Nephron progenitor cell (in vitro differentiated cells): ENCODE measurements at regions not wholly inside any gene's neighbourhood (a gene's known extent, or its start where the extent isn't known, plus 50 kb on each side); places are given as distances from the start of the nearest gene placed in this dataset.
"Not testable (repeated sequence)": the region's sequence is repeated elsewhere in the genome, so short reads cannot be mapped to it uniquely, and the experiment has no call there.

Experiments
- DNase-seq: peaks from one replicate; pipeline ENCODE4 v3.0.0; 2021
- H3K27ac Mint-ChIP-seq: 2 replicates; pipeline ENCODE4 v1.8.0; 2021; ENCODE audit warnings: mild to moderate bottlenecking, moderate library complexity, mixed read lengths
- H3K27me3 Mint-ChIP-seq: 2 replicates; pipeline ENCODE4 v1.8.0; 2021; ENCODE audit warnings: mild to moderate bottlenecking, low read depth, mixed read lengths; ENCODE audit not compliant: poor library complexity
- H3K36me3 Mint-ChIP-seq: 2 replicates; pipeline ENCODE4 v1.8.0; 2021; ENCODE audit warnings: low read depth, mixed read lengths
- H3K4me1 Mint-ChIP-seq: 2 replicates; pipeline ENCODE4 v1.8.0; 2021; ENCODE audit warnings: mixed read lengths
- H3K4me3 Mint-ChIP-seq: 2 replicates; pipeline ENCODE4 v1.8.0; 2021; ENCODE audit warnings: mild to moderate bottlenecking, moderate library complexity, mixed read lengths
- H3K9me3 Mint-ChIP-seq: 2 replicates; pipeline ENCODE4 v1.8.0; 2021; ENCODE audit warnings: mild to moderate bottlenecking, moderate library complexity, mixed read lengths
- CTCF ChIP-seq: fragments of 200-600 bp; sonication (generic); IDR thresholded peaks from 2 replicates; pipeline ENCODE4 v1.5.0; 2021; ENCODE audit warnings: antibody characterized with exemption

DNA sequence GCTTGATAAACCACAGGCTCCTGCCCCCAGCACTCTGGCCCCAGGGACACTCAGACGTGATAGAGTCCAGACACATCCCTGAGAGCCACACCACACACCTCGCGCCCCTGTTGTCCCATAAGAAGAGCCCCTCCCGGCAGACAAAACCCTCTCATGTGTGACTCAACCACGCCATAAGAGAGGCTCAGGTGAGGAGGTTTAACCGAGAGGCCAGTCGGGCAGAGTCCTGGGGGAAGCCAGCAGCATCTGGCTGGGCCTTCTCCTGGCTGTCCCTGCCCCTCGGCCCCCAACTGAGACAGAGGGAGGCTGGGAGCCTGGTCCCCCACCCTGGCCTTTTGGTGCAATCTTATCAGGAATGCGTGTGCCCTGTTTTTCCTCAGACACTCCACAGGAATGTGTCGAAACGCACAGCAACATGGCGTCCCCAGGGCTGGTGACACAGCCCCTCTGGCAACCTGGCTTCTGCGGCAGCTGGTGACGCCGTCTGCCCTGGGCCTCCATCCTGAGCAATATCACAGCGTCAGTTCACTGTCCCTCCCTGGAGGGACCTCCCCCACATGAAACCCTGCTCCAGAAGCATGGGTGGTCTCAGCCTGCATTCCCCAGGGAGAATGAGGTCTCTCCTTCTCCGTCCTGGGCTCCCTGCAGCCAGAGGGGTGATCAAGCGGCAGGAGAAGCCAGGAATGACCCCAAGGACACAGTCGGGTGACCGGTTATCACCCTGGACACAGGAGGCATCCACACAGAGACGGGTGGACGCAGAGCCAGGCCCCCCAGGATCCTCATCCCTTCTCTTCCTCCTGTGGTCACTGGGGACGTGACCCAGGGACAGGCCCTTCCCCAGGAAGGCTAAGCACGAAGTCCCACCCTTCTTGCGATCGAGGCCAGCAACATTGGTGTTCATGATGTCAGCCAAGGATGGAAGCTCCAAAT is 156.6 kb upstream of the AFDN start:
- peak overlapping the region; percentile 46 for H3K27ac Mint-ChIP-seq
- no peak overlapping the region for H3K4me3 Mint-ChIP-seq
- H3K4me1 Mint-ChIP-seq = peaks cover 66% of the 10 kb centered on the region
- TF ChIP-seq CTCF = no peak
- peaks cover 6% of the 10 kb centered on the region for H3K27me3 Mint-ChIP-seq
- H3K9me3 Mint-ChIP-seq = peaks cover 12% of the 10 kb centered on the region
- DNase-seq = no peak
- no peaks in the 10 kb centered on the region for H3K36me3 Mint-ChIP-seq

DNA sequence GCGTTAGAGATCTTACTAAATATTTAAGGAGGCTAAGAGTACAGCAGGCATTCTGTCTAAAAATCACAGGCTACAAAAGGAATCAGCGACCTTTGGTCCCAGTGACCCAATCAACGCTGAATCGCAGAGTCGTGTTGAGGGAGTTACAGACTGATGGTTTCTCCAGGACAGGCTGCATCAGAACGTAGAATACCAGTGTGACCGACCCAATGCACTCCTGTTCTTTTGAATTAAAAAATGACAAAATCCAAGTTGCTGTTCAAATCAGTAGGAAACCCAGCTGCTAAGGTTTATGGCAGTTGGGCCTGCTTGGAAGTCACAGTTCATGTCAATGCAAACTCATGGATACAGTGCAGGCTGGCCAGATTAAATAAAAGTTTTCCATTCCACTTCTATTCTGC is 155.8 kb upstream of the AFDN start:
- peaks cover 65% of the 10 kb centered on the region for H3K4me1 Mint-ChIP-seq
- peak overlapping the region; percentile 46 for H3K27ac Mint-ChIP-seq
- no peak overlapping the region for H3K4me3 Mint-ChIP-seq
- H3K9me3 Mint-ChIP-seq = peaks cover 12% of the 10 kb centered on the region
- peaks cover 6% of the 10 kb centered on the region for H3K27me3 Mint-ChIP-seq
- DNase-seq = no peak
- no peaks in the 10 kb centered on the region for H3K36me3 Mint-ChIP-seq
- no peak for TF ChIP-seq CTCF

GRCh38 chr6:167671379-167671976 is 155.2 kb upstream of the AFDN start:
- H3K27me3 Mint-ChIP-seq, H3K27ac Mint-ChIP-seq, H3K36me3 Mint-ChIP-seq, DNase-seq: not testable (repeated sequence)
- Mint-ChIP-seq H3K9me3 (peaks cover 12% of the 10 kb centered on the region), H3K4me3 (peak overlapping the region; percentile 34), H3K4me1 (peaks cover 65% of the 10 kb centered on the region)

- no peak for TF ChIP-seq CTCF
- H3K27ac Mint-ChIP-seq = no peak overlapping the region
- H3K4me3 Mint-ChIP-seq = no peak overlapping the region
- no peaks in the 10 kb centered on the region for H3K36me3 Mint-ChIP-seq
- H3K4me1 Mint-ChIP-seq = peaks cover 65% of the 10 kb centered on the region
- DNase-seq = no peak
- H3K9me3 Mint-ChIP-seq = peaks cover 12% of the 10 kb centered on the region
- peaks cover 7% of the 10 kb centered on the region for H3K27me3 Mint-ChIP-seq
Observed at GRCh38 chr6:167671977-167672687, 154.6 kb upstream of the AFDN start.

DNA sequence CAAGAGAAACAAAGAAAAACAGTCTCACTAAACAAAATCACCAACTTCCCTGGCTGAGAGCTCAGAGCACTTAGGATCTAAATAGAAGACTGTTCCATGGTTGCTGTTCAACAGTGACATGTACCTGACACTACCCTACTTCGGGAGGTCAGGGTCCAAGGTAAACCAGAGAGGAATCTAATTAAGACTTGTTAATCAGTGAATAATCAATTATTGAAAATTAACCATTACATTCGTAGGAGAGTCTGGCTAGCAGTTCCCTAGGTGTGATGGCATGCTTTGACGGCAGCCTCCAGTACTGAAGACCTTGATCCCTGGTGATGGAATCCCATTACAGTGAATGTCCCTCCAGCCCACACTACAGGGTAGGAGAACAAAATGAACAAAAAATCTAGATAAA is 154.0 kb upstream of the AFDN start:
- Mint-ChIP-seq H3K4me1 (peaks cover 65% of the 10 kb centered on the region), H3K36me3 (no peaks in the 10 kb centered on the region), H3K4me3 (no peak overlapping the region), H3K27ac (no peak overlapping the region), H3K9me3 (peaks cover 12% of the 10 kb centered on the region), H3K27me3 (peaks cover 9% of the 10 kb centered on the region)
- DNase-seq = no peak
- TF ChIP-seq CTCF = no peak

DNA sequence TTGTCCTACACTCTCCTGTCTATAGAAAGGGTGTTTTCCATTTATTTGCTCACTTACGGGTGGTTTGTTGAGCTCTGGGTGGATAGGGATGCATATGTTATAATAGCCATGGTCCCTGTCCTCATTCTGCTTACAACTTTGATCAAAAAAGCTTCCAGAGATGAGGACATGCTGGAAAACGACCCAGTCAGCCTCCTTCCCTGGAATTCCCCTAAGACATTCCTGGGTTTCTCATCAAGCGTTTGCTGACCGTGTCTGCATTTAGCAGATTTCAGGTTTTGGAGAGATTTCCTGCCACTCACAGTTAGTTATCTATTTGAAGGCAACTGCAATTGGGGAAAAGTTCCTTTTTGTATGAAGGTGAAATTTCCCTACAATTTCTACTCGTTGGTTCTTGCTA is 152.8 kb upstream of the AFDN start:
- Mint-ChIP-seq H3K27ac (no peak overlapping the region), H3K9me3 (peaks cover 12% of the 10 kb centered on the region), H3K36me3 (no peaks in the 10 kb centered on the region), H3K4me1 (peaks cover 65% of the 10 kb centered on the region), H3K4me3 (no peak overlapping the region), H3K27me3 (peaks cover 12% of the 10 kb centered on the region)
- no peak for DNase-seq
- TF ChIP-seq CTCF = no peak
